RKO (cell line): ENCODE measurements at regions not wholly inside any gene's neighbourhood (a gene's known extent, or its start where the extent isn't known, plus 50 kb on each side); places are given as distances from the start of the nearest gene placed in this dataset.

ENCODE experiments used
- DNase-seq: peaks from one replicate; pipeline ENCODE4 v3.0.0-alpha.2; 2016; ENCODE audit warnings: low spot score

DNA sequence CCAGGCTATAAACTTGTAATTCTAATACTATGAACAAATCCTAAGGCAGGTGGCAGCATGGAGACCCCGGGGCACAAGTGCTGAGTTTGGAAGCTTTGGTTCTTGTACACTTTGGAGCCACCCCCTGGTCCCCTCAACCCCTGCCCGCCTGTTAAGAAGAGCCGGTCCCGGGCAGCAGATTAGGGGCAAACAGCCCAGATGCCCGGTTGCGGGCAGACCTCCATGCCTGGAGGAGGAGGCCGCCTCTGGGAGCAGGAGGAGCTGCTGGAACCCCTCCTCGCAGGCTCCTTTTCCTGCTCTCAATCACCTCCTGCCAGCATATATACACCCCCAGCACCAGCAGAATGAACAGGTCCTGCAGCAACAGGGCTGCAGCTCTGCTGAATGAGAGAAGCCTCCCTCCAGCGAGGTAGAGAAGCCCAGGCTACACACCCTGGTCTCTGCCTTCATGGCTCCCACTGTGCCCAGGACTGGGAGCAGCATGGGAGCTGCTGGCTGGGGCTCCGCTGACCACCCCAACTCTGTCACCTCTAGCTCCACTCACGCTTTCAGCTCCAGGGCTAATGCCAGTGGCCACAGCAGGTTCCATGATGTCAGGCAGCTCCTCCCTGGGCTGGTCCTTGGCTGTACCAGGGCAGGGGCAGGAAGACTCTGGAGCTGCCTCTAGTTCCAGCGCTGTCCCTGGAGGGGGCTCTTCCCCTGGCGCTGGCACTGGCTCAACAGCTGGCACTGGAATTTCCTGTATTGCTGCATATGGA, 1713.5 kb upstream of the ACO1 start:
- DNase-seq, result no peak

DNA sequence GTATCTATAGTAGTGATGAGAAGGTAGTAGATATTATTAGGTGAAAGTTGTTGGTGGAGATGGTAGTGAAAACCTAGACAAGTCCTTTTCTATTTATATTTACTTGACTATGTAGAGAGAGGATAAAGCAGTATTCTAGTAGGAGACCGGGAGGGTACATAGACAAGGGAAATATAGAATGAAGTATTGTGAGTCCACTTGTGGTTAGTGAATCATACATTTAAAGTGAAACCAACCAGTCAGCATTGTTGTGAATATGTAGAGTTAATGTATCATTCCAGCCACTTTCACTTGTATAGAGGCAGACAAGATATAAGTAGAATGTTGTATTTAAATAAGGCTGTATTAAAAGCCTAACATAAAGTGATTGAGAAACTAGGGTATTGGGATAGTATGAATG, 1711.3 kb upstream of the ACO1 start:
- no peak for DNase-seq

DNA sequence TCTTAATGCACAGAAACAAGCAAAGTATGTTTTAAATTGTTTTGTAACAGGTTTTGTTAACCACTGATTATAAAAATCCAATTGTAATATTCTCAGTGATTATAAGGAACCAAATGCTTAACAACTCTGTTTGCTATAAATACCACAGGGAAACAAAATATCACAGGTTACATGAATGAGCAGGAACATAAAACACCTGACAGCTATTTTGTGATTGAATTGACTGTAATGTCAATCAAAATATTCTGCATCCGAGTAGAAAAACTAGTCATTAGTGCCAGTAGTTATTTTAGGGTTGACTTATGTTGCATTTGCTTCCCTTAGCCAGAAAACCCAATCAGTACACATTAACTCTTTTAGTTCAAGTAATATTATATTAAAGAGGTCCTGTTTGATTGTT, 1707.8 kb upstream of the ACO1 start:
- no peak for DNase-seq

DNA sequence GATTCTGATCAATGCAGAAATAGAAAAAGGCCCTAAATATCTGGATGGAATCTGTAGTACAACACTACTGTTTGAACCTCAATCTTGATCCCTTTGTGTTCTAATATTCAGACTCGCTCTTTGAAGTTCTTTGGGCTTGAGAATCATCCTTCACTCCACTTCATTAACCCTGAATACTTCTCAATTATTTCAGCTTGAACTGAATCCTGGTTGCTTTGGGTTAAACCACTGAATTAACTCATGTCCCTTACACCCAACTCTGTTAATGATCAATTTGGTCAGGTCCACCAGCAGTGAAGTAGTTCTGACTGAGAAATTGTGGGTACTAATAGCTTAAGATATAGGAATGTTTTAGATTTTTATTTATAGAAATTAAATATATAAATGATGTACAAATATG, 1707.2 kb upstream of the ACO1 start:
- DNase-seq, result no peak

DNA sequence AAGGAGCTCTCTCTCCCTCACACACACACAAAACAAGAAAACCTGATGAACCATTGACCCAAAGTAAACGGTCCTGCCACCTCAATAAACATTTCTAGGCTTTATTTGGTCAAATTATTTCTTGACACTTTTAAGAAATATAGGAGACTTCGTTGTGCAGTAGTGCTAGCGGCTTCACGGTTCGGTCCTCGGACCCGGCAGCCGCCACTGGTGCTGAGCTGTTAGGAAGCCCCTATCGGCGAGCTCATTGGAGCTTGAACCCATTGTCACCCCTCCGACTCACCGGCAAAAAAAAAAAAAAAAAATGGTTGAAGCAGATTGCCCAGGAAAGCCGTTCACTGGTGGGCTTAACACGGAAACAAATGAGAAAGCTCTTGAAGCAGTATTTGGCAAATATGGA, 1695.6 kb upstream of the ACO1 start:
- no peak for DNase-seq

DNA sequence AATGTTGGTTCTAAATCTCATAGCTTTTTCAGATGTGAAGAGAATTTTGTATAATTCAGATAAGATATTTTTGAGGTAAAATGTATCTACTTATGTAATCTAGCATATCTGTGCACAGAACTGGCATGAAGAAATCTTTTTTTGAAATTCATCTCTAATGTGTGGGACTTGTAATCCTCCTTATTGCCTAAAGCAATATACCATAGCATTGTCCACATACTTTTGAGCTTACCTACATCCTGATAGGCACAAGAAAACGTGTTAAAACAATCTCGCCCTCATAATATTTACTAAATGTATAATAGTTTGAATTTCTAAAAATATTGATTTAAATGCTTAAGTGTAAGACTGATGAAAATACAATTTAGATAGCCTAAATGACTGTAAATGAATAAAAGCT, 1686.5 kb upstream of the ACO1 start:
- no peak for DNase-seq

DNA sequence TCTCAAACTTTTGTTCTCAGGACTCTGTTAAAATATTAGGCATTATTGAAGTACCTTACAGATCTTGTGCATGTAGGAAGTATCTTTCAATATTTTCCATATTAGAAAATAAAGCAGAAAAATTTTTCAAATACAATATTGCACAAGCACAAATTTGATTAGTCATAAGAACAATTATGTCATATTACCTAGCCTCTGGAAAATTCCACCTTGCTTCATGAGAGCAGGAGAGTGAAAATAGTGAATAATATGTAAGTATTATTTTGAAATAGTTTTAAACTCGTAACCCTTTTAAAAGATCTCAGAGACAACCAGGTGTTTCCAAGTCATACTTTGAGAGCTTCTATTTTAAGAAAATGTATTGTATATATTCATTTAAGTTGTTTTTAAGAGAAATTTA, 1672.9 kb upstream of the ACO1 start:
- DNase-seq, result no peak

DNA sequence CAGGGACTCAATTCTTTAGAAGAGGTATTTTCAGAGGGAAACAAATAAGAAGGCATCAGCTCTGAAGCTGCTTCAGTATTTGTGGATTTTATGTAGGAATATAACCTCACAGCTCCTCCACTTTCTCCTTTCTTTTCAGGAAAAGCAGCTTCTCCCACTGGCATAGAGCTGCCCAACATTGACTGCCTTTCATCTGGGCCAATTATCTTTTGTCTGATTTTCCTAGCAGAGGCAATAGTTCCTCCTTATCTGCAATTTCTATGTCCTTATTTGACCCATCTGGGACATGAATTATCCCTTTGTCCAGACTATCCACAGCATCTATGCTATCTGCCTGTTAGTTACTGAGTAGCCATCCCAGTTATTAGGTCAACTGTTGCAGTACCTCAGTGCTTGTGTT, 1671.2 kb upstream of the ACO1 start:
- no peak for DNase-seq

DNA sequence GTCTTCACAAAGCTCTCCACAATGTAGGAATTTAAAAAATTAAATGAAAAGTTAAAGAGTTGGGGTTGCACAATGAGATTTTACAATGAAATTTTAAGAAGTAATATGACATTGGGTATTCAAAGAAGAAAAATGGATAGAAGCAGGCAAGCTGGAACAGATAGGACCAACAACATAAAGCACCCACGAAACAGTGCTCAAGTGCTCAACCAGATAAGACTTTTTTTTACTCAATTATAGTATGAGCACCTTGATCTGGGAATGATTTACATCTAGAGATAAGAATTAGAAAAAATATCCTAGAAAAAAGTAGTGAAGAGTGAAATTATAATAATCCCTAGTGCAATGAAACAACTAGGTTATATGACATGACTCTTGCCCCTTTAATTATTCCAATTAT, 1670.1 kb upstream of the ACO1 start:
- DNase-seq, result no peak

DNA sequence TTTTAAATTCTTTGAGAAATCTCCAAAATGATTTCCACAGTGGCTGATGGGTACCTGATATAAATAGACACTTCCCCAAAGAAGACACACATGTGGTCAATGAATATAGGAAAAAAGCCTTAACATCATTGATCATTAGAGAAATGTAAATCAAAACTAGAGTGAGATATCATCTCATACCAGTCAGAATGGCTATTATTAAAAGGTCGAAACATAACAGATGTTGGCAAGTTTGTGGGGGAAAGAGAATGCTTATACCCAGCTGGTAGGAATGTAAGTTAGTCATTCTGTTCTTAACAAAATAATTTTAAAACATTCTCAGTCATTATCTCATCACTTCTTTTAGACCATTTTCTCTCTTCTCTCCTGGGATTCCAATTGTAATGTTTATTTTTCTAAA, 1666.0 kb upstream of the ACO1 start:
- no peak for DNase-seq

DNA sequence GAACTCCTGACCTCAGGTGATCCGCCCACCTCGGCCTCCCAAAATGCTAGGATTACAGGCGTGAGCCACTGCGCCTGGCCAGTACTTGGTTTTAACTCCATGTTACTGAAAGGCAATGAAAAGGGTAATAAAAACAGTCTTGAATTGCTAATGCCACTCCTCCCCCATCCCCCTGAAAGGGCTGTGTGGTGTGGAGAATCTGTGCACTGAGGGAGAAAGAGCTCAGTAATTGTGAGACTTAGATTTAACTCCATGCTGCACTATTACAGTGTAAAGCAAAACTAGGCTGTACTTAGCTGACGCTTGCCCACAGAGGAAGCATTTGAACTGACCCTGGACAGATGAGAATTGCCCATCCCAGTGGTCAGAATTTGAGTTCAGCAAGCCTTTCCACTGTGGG, 1662.4 kb upstream of the ACO1 start:
- DNase-seq, result no peak

DNA sequence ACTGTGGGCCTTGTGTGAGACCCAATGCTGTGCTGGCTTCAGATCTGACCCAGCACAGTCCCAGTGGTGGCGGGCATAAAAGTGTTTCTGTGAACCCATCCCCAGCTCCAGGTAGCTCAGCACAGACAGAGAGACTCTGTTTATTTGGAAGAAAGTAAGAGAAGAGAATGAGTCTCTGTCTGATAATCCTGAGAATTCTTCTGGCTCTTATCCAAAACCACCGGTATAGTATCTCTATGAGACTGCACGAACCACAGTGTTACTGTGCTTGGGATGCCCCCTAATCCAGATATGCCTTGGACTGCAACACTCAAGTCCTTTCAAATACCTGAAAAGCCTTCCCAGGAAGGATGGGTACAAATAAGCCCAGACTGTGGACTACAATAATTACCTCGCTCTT, 1660.8 kb upstream of the ACO1 start:
- DNase-seq, result no peak

DNA sequence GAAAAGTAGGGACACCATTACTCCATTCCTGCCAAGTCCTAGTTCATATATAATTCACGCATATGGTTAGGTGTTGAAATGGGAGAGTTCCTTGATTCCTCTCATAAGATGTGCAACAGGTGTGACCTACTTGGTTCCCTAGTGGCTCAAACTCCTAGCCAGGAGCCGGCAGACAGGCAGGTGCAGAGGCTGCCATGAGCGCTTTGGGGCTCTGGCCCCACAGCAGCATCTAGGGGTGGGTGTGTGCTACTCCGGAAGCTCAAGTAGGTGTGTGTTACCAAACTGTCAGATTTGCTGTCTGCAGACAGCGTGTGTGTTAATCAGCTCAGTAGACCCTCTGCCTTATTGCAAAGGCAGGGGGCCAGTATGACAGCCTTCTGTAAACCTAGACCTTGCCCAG, 1652.4 kb upstream of the ACO1 start:
- DNase-seq, result no peak

DNA sequence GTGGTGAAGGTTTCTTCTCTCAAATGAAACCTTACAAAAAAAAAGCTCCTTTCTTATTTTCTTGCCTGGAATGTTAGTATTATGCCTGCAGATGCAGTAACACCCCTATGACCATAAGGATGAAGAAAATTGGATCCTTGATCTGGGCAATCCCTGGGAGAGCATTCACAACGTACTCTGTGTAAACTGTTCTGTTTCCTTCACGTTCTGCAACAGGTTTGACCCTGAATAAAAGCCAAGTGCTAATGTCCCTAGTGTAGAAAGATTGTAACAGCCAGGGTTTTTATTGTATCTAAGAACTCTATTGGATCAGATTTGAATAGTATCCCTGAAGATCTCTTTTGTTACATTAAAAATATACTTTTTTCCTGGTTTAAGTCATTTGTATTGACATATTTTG, 1639.6 kb upstream of the ACO1 start:
- no peak for DNase-seq

DNA sequence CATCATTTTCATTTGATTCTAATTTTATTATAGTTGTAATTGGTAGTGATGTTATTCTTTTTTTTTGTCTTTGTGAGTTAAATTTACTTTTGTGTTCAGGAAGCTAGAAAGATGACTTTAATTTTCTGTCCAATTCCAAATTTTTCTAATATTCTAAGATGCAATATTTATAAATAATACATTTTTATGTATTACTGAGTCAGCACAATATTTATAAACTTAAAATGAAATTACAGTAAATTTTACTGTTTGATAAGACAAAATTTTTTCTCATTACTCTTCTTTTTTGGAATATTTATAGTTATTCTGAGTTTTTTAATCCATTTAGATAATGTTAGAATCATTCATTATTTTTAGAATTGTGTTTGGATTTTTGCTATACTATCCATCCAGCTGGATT, 1637.9 kb upstream of the ACO1 start:
- no peak for DNase-seq

DNA sequence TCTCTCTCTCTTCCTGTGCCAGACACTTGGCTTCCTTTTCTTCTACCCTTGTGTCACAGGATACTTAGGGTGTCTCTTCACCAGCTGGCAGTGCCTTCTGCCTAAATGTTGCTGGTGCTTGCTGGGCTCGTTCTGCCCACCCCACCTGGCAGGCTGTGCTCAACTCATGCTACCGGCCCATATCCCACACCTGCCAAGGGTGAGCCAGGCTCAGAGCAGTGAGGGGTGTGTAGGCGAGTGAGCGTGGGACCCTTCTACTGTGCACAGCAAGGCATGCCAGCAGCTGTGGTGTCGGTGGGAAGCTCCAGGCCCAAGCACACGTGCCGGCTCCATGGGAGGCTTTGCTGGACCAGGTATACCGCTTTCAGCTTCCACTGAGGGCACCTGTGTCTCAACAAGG, 1626.7 kb upstream of the ACO1 start:
- DNase-seq, result no peak

DNA sequence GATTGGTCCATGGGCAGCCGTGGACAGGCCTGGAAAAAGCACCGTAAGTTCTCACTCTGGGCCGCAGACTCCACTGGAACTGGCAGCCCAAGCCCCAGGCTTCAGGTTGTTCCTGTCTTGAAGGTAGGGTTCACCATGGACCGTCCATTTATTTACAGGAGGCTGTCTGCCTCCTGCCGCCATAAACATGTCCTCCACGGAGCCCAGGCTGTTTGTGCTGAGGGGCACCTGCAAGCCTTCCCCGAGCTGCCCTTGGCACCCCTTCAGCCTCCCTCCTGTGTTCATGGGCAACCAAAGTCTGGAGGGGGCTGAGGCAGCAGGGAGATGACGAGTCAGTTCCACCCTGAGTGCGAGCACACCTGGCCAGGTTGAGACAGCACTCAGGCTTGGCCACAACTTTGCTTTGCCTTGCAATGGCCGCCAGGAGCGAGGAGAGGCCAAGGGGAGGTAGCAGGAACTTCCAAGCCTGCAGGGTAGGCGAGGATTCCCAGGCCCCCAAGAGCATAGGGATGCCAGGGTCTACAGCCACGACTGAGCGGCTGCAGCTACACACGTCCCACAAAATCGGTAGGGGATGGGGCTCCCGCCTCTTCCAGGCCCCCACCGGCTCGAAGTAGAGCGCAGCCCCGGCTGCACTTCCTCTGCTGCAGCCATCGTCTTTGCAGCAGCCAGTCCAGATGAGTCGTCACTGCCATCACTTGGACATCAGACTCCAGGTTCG, 1625.6 kb upstream of the ACO1 start:
- no peak for DNase-seq

DNA sequence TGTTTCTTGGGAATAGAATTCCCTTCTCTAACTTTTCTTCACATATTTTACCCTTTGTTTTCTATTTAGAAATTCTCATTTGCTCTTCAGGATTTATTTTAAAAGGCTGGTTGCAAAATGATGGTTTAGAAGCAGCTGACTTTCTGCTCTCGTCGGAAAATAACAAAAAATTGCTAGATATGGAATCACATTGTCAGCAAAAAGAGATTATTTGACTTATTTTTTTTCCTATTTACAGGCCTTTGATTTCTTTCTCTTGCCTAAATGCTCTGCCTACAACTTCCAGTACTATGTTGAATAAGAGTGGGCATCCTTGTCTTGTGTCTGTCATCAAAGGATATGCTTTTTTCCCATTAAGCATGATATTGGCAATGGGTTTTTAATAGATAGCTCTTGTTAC, 1619.1 kb upstream of the ACO1 start:
- DNase-seq, result no peak

DNA sequence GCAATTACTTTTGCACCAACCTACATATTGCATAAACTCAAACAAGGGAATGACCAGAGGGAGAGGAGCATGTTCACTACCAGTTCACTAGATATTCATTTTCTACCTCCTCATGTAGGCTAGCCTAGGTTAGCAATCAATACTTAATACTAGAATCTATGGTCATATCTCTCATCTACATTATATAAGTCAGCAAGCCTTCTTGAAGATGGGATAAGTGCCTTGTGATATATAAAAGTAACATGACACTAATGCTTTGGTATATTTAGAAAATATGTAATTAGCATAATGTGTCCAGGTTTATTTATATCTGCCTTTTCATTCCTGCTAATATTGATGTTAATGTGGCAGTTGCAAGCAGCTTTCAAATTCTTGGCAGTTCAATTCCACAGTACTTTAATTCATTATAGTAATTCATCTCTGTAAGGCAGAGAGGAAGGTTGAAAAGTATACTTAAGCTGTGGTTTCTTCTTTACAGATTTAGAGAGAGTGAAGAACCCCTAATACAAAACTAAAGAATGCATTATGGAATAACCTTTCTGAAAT, 1613.2 kb upstream of the ACO1 start:
- DNase-seq, result no peak

DNA sequence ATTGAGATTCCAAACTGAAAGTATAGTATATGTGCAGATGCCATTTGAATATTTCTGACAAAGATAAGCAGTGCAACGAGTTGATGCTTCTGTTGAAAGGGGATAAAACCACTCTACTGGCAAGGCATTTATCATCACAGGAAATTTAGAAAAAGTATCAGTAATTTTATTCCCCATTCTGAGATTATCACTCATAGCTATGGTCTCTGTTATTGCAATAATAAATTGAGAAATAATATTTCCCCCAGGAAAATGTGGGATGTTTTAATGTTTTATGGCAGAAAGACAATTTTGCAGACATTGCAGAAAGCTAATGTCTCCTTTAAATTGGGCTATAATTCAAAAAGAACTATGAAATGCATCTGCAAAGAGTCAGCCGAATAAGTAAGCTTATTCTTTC, 1612.7 kb upstream of the ACO1 start:
- DNase-seq, result no peak

DNA sequence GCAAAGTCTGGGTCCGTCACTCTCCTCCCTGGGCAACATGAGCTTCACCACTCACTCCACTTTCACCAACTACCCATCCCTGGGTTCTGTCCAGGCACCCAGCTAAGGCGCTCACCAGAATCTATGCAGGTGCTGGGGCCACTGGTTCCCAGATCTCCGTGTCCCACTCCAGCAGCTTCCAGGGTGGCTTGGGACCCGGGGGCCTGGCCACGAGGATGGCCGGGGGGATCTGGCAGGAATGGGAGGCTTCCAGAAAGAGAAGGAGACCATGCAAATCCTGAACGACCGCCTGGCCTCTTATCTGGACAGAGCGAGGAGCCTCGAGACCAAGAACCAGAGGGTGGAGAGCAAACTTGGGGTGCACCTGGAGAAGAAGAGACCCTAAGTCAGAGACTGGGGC, 1611.0 kb upstream of the ACO1 start:
- DNase-seq, result no peak

DNA sequence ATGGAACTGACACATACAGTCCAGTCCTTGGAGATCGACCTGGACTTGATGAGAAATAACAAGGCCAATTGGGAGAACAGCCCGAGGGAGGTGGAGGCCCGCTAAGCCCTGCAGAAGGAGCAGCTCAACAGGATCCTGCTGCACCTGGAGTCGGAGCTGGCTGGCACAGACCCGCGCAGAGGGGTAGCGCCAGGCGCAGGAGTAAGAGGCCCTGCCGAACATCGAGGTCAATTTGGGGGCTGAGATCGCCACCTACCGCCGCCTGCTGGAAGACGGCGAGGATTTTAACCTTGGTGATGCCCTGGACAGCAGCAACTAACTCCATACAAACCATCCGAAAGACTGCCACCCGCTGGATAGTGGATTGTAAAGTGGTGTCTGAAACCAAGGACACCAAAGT, 1610.1 kb upstream of the ACO1 start:
- no peak for DNase-seq

DNA sequence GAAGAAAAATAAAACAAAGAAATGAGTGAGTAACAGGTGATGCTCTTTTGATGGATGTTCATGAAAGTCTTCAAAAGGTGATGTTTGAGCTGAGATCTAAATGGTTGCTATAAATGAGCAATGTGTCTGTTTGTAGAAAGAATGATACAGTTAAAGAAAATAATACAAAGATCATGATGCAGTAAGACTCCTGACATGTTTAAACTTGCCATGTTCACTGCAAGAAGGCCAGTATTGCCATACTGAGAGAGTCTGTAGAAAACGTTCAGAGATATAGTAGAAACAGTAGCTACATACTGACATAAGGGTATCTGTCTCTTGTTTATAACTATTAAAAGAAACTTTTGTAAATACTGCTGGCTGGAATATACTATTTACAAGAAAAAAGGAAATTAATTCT, 1609.2 kb upstream of the ACO1 start:
- DNase-seq, result no peak

DNA sequence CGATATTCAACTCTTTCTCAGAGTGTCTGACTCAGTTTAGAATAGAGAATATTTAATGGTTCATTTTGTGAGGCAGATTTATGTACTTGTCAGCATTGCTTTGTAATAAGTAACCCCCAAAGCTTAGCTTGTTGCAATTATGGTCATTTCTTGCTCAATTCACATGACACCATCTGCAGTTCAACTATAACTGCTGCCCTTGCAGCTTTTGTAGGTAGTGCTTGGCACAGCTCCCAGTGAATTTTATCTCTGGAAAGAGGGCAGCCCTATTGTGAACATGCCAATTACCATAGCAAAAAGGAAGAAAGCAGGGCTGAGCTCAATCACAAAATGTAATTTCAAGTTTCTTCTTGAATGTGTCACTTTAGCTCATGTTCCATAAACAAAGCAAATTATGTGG, 1587.7 kb upstream of the ACO1 start:
- DNase-seq, result no peak
